Osteocyte (in vitro differentiated cells): ENCODE measurements at regions not wholly inside any gene's neighbourhood (a gene's known extent, or its start where the extent isn't known, plus 50 kb on each side); places are given as distances from the start of the nearest gene placed in this dataset.

ENCODE experiments used
- DNase-seq: peaks from one replicate; pipeline ENCODE4 v3.0.0; 2021; ENCODE audit warnings: mixed read lengths; ENCODE audit not compliant: unreplicated experiment; ENCODE audit errors: extremely low spot score
- H3K27ac Mint-ChIP-seq: one replicate; pipeline ENCODE4 v1.8.0; 2021; ENCODE audit warnings: mild to moderate bottlenecking, mixed read lengths; ENCODE audit not compliant: unreplicated experiment
- H3K27me3 Mint-ChIP-seq: one replicate; pipeline ENCODE4 v1.8.0; 2021; ENCODE audit warnings: mixed read lengths; ENCODE audit not compliant: unreplicated experiment
- H3K36me3 Mint-ChIP-seq: one replicate; pipeline ENCODE4 v1.8.0; 2021; ENCODE audit warnings: mixed read lengths; ENCODE audit not compliant: unreplicated experiment
- H3K4me1 Mint-ChIP-seq: one replicate; pipeline ENCODE4 v1.8.0; 2021; ENCODE audit warnings: mixed read lengths; ENCODE audit not compliant: unreplicated experiment
- H3K4me3 Mint-ChIP-seq: one replicate; pipeline ENCODE4 v1.8.0; 2021; ENCODE audit warnings: mild to moderate bottlenecking, moderate library complexity, mixed read lengths; ENCODE audit not compliant: unreplicated experiment
- H3K9me3 Mint-ChIP-seq: one replicate; pipeline ENCODE4 v1.8.0; 2021; ENCODE audit warnings: mixed read lengths; ENCODE audit not compliant: unreplicated experiment
- TF ChIP-seq, protein P1 (sequence below): fragments of 200-600 bp; sonication (generic); IDR thresholded peaks from 2 replicates; pipeline ENCODE4 v1.5.0; 2021; ENCODE audit warnings: antibody characterized with exemption, mild to moderate bottlenecking, moderate library complexity

GRCh38 chr4:151968643-151969042 lies 207.8 kb upstream of the GATB start:
- Mint-ChIP-seq H3K36me3 (no peaks in the 10 kb centered on the region), H3K9me3 (no peaks in the 10 kb centered on the region), H3K27me3 (peaks cover 15% of the 10 kb centered on the region), H3K27ac (no peak overlapping the region), H3K4me1 (no peaks in the 10 kb centered on the region), H3K4me3 (no peak overlapping the region)
- TF ChIP-seq, protein P1, sequence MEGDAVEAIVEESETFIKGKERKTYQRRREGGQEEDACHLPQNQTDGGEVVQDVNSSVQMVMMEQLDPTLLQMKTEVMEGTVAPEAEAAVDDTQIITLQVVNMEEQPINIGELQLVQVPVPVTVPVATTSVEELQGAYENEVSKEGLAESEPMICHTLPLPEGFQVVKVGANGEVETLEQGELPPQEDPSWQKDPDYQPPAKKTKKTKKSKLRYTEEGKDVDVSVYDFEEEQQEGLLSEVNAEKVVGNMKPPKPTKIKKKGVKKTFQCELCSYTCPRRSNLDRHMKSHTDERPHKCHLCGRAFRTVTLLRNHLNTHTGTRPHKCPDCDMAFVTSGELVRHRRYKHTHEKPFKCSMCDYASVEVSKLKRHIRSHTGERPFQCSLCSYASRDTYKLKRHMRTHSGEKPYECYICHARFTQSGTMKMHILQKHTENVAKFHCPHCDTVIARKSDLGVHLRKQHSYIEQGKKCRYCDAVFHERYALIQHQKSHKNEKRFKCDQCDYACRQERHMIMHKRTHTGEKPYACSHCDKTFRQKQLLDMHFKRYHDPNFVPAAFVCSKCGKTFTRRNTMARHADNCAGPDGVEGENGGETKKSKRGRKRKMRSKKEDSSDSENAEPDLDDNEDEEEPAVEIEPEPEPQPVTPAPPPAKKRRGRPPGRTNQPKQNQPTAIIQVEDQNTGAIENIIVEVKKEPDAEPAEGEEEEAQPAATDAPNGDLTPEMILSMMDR = no peak
- DNase-seq = no peak

GRCh38 chr4:151967074-151967473 lies 206.3 kb upstream of the GATB start:
- H3K4me3 Mint-ChIP-seq = no peak overlapping the region
- peaks cover 20% of the 10 kb centered on the region for H3K27me3 Mint-ChIP-seq
- no peak overlapping the region for H3K27ac Mint-ChIP-seq
- TF ChIP-seq, protein P1 = no peak
- H3K4me1 Mint-ChIP-seq = no peaks in the 10 kb centered on the region
- H3K9me3 Mint-ChIP-seq = no peaks in the 10 kb centered on the region
- H3K36me3 Mint-ChIP-seq = no peaks in the 10 kb centered on the region
- DNase-seq = no peak

DNA sequence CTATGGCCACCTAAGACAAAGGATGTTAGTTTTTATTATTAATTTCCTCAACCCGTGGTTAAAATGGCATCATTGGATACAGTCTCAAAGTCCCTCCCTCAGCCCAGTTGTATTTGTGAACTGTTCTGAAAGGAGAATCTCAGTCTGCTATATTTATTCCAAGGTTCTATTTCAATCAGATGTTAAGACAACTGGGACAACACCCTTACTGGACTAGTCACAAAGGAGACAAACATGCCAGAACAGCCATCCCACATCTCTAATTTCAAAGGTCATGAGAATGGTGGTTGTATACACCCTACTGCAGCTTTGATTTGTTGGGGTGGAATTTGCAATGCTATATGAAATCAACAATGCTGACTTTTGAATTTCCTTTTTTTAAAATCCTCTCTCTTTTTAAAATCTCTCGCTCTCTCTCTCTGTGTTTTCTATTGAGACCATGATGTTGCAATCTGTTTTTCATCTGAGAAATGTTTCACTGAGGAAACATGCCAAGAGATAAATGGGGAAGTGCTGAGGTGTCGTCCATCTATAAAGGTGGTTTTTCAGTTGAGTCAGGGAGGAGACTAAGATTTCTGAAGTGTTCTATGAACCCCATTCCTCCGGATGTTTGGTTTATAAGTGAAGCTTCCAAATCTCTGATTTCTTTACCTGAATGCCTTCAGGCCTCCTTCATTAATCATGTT lies 201.5 kb upstream of the GATB start:
- Mint-ChIP-seq H3K27me3 (peaks cover 19% of the 10 kb centered on the region), H3K36me3 (no peaks in the 10 kb centered on the region), H3K4me1 (peaks cover under 1% of the 10 kb centered on the region), H3K27ac (no peak overlapping the region), H3K9me3 (no peaks in the 10 kb centered on the region), H3K4me3 (no peak overlapping the region)
- TF ChIP-seq, protein P1 = no peak
- no peak for DNase-seq

- Mint-ChIP-seq H3K9me3 (no peaks in the 10 kb centered on the region), H3K27me3 (peaks cover 15% of the 10 kb centered on the region), H3K4me3 (no peak overlapping the region), H3K27ac (no peak overlapping the region), H3K36me3 (no peaks in the 10 kb centered on the region), H3K4me1 (peaks cover 4% of the 10 kb centered on the region)
- DNase-seq = no peak
- TF ChIP-seq, protein P1 = no peak
Measured at GRCh38 chr4:151961456-151961855, 200.6 kb upstream of the GATB start.

- DNase-seq = no peak
- TF ChIP-seq, protein P1 = no peak
- H3K9me3 Mint-ChIP-seq = no peaks in the 10 kb centered on the region
- H3K4me3 Mint-ChIP-seq = no peak overlapping the region
- H3K27me3 Mint-ChIP-seq = peaks cover 18% of the 10 kb centered on the region
- peaks cover 4% of the 10 kb centered on the region for H3K4me1 Mint-ChIP-seq
- no peaks in the 10 kb centered on the region for H3K36me3 Mint-ChIP-seq
- no peak overlapping the region for H3K27ac Mint-ChIP-seq
Measured at GRCh38 chr4:151960449-151961230, 199.8 kb upstream of the GATB start.
